ENCODE measurements at regions not wholly inside any gene's neighbourhood (a gene's known extent, or its start where the extent isn't known, plus 50 kb on each side); places are given as distances from the start of the nearest gene placed in this dataset.
A peak's percentile ranks its signal among the peaks of the same experiment; 100 is the strongest.

GRCh38 chr1:104825401-104825800 is 1075.7 kb downstream of the AMY1C start:
- no peak for DNase-seq (ENCODE audit: low spot score)

GRCh38 chr1:104830534-104830933 is 1080.8 kb downstream of the AMY1C start:
- DNase-seq (ENCODE audit: low spot score) = no peak

GRCh38 chr1:104852151-104852550 is 1102.5 kb downstream of the AMY1C start:
- no peak for DNase-seq (ENCODE audit: low spot score)

- no peak for DNase-seq (ENCODE audit: low spot score)
These were observed 1103.6 kb downstream of the AMY1C start for GRCh38 chr1:104853276-104853675.

- DNase-seq (ENCODE audit: low spot score) = no peak
These were observed 1104.8 kb downstream of the AMY1C start for GRCh38 chr1:104854529-104854928.

- DNase-seq (ENCODE audit: low spot score) = no peak
These were observed 1105.9 kb downstream of the AMY1C start for GRCh38 chr1:104855550-104855949.

- DNase-seq (ENCODE audit: low spot score) = no peak
These were observed 1106.4 kb downstream of the AMY1C start for GRCh38 chr1:104856091-104856490.

- DNase-seq (ENCODE audit: low spot score) = no peak
These were observed 1106.8 kb downstream of the AMY1C start for GRCh38 chr1:104856518-104856917.

GRCh38 chr1:104868794-104869193 is 1119.1 kb downstream of the AMY1C start:
- no peak for DNase-seq (ENCODE audit: low spot score)

GRCh38 chr1:104874044-104874443 is 1124.3 kb downstream of the AMY1C start:
- DNase-seq (ENCODE audit: low spot score) = no peak

- DNase-seq (ENCODE audit: low spot score) = peak; percentile 3
These were observed 1128.7 kb downstream of the AMY1C start for GRCh38 chr1:104878203-104878909.

- DNase-seq (ENCODE audit: low spot score) = no peak
These were observed 1135.2 kb downstream of the AMY1C start for GRCh38 chr1:104884939-104885338.

- DNase-seq (ENCODE audit: low spot score) = no peak
These were observed 1155.6 kb downstream of the AMY1C start for GRCh38 chr1:104905322-104905721.

GRCh38 chr1:104906141-104906540 is 1156.4 kb downstream of the AMY1C start:
- no peak for DNase-seq (ENCODE audit: low spot score)

- DNase-seq (ENCODE audit: low spot score) = no peak
These were observed 1169.5 kb downstream of the AMY1C start for GRCh38 chr1:104919188-104919587.

GRCh38 chr1:104921525-104921924 is 1171.8 kb downstream of the AMY1C start:
- peak; percentile 18 for DNase-seq (ENCODE audit: low spot score)

GRCh38 chr1:104923075-104923474 is 1173.4 kb downstream of the AMY1C start:
- DNase-seq (ENCODE audit: low spot score) = no peak

GRCh38 chr1:104929280-104929679 is 1179.6 kb downstream of the AMY1C start:
- no peak for DNase-seq (ENCODE audit: low spot score)

GRCh38 chr1:104932030-104932915 is 1182.6 kb downstream of the AMY1C start:
- DNase-seq (ENCODE audit: low spot score) = no peak

GRCh38 chr1:104932949-104933679 is 1183.4 kb downstream of the AMY1C start:
- DNase-seq (ENCODE audit: low spot score) = no peak

GRCh38 chr1:104933846-104934245 is 1184.1 kb downstream of the AMY1C start:
- no peak for DNase-seq (ENCODE audit: low spot score)

GRCh38 chr1:104945406-104945805 is 1195.7 kb downstream of the AMY1C start:
- DNase-seq (ENCODE audit: low spot score) = no peak
